Tibial nerve (tissue), 4 donors: ENCODE measurements at regions not wholly inside any gene's neighbourhood (a gene's known extent, or its start where the extent isn't known, plus 50 kb on each side); places are given as distances from the start of the nearest gene placed in this dataset. TPM values are rescaled to one million over a fixed set of nuclear protein-coding genes. Genes with fewer than 3 reads are reported as not detected.
A peak's percentile ranks its signal among the peaks of the same experiment; 100 is the strongest.

Experiments
- DNase-seq, 2 donors: peaks; one replicate each; pipeline ENCODE4 v3.0.0-alpha.2; 2019; ENCODE audit warnings: low spot score in 2 of 2
- H3K27ac ChIP-seq, 4 donors: fragments of 200-600 bp; sonication (generic) in 3 of 4; one replicate each; pipeline ENCODE4 v1.5.1; 2017 to 2019; ENCODE audit warnings: mild to moderate bottlenecking in 1 of 4
- H3K27me3 ChIP-seq, 2 donors: fragments of 200-600 bp; sonication (generic) in 1 of 2; one replicate each; pipeline versions ENCODE4 v1.5.1 to v1.6.0; 2017 to 2019
- H3K36me3 ChIP-seq, 3 donors: fragments of 200-600 bp; sonication (generic); one replicate each; pipeline ENCODE4 v1.5.1; 2018 to 2019
- H3K4me1 ChIP-seq, 4 donors: fragments of 200-600 bp; sonication (generic) in 3 of 4; one replicate each; pipeline ENCODE4 v1.5.1; 2017 to 2019
- H3K4me3 ChIP-seq, 4 donors: fragments of 200-600 bp; sonication (generic) in 3 of 4; one replicate each; pipeline ENCODE4 v1.5.1; 2017 to 2019; ENCODE audit warnings: mild to moderate bottlenecking in 1 of 4, moderate library complexity in 1 of 4
- H3K9me3 ChIP-seq, 4 donors: fragments of 200-600 bp; sonication (generic) in 3 of 4; one replicate each; pipeline ENCODE4 v1.5.1; 2017 to 2019
- EP300 ChIP-seq, 2 donors: sonication (generic); formaldehyde crosslinking; IDR thresholded peaks; one replicate each; pipeline ENCODE4 v1.6.1; 2017; ENCODE audit warnings: antibody characterized with exemption in 2 of 2, mild to moderate bottlenecking in 1 of 2
- POLR2A ChIP-seq, 2 donors: fragments of 450-650 bp; IDR thresholded peaks; one replicate each; pipeline ENCODE4 v1.6.1; 2017; ENCODE audit warnings: antibody characterized with exemption in 2 of 2, mild to moderate bottlenecking in 2 of 2, moderate library complexity in 2 of 2
- WGBS, 2 donors: methylation state at CpG; one replicate each; pipeline ENCODE4 v1.1.5; 2018; 5-methylcytosine and 5-hydroxymethylcytosine counted together
- small RNA-seq: library from RNA; depleted of rRNA; stranded (forward); fragments of <200 nt; gene quantifications from one replicate; pipeline ENCODE3, GENCODE V24; 2016
- TF ChIP-seq, protein P1 (sequence below), 5 experiments: fragments of 200-600 bp in 3 of 5; fragments of 450-650 bp in 2 of 5; sonication (generic) in 3 of 5; IDR thresholded peaks; one replicate each; pipeline ENCODE4 v1.5.1; 2016 to 2019; ENCODE audit warnings: antibody characterized with exemption in 5 of 5, mild to moderate bottlenecking in 3 of 5, moderate library complexity in 2 of 5

DNA sequence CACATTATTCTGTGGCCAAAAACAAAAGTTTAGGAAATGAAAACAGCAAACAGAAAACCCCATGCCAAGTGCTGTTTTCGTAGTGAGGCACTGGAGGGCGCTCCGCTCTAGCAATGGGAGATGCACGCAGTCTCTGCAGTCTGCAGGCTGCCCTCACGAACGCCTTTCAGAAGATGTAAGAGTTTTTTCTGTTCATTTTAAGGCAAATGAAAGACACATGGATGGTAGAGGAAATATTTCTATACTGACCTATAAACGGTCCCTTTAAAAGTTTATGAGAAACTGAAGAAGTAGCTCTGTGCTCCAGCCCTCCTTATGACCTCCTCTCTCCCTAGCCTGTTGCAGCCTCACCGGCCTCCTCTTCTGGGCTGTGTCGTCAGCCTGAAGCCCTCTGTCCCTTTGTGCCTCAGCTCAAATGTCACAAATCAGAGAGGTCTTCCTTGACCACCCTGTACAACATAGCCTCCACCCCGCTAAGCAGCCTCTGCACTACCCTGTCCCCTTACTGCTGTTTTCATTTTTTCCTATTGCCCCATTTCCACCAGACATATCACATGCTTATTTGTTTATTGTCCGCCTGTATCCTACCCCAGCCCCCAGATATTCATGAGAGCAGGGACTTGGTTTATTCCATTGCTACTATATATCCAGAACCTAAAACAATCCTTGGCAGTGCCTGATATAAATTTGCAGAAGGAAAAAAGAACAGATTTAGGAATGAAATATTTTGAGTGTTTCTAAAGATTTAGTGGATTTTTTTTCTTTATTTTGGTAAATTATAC is 116.4 kb downstream of the TM9SF2 start:
- Histone ChIP-seq H3K36me3 (no peaks in the 10 kb centered on the region), H3K27me3 (no peaks in the 10 kb centered on the region), H3K27ac (peak overlapping the region in 1 of 4 donors; percentile 23), H3K9me3 (no peaks in the 10 kb centered on the region), H3K4me1 (peaks cover 0 to 3% (median 0%) of the 10 kb centered on the region in 4 donors), H3K4me3 (no peak overlapping the region)
- TF ChIP-seq, protein P1, sequence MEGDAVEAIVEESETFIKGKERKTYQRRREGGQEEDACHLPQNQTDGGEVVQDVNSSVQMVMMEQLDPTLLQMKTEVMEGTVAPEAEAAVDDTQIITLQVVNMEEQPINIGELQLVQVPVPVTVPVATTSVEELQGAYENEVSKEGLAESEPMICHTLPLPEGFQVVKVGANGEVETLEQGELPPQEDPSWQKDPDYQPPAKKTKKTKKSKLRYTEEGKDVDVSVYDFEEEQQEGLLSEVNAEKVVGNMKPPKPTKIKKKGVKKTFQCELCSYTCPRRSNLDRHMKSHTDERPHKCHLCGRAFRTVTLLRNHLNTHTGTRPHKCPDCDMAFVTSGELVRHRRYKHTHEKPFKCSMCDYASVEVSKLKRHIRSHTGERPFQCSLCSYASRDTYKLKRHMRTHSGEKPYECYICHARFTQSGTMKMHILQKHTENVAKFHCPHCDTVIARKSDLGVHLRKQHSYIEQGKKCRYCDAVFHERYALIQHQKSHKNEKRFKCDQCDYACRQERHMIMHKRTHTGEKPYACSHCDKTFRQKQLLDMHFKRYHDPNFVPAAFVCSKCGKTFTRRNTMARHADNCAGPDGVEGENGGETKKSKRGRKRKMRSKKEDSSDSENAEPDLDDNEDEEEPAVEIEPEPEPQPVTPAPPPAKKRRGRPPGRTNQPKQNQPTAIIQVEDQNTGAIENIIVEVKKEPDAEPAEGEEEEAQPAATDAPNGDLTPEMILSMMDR (IDR thresholded peaks at IDR 0.05): peak; percentile 29 to 71 (median 62)
- TF ChIP-seq POLR2A (IDR thresholded peaks at IDR 0.05) (no peak), EP300 (IDR thresholded peaks at IDR 0.05) (no peak)
- DNase-seq: peak; percentile 30 to 41
- WGBS, 2 donors: 19 to 28% methylated on average over 11 of the region's 11 CpGs

DNA sequence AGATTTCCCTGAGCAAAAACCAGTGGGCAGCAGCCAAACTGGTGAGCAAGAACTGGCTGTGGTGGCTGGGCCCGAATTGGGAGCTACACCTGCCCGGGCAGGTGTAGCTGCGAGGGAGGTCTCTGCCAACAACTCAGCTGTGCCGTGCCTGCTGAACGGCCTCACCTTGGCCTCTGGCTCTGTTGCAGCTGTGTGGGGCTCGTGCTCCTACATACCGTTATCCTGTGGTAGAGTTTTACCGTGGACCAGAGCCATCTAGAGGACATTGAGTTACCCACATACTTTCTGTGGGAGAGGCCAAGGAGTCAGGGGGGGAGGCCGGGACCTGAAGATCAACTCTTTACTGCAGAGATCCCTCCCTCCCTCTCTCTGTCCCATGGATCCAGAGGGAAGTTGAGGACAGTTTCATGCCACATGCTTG is 113.2 kb downstream of the TM9SF2 start:
- DNase-seq: no peak
- 50 to 81% methylated on average over 4 to 8 of the region's 9 CpGs for WGBS, 2 donors

More for the DNA sequence above, 113.2 kb downstream of the TM9SF2 start:
- H3K9me3 ChIP-seq: no peaks in the 10 kb centered on the region
- no peaks in the 10 kb centered on the region for H3K36me3 ChIP-seq
- no peaks in the 10 kb centered on the region for H3K27me3 ChIP-seq
- no peak overlapping the region for H3K27ac ChIP-seq
- peaks cover 0 to 3% (median 0%) of the 10 kb centered on the region in 4 donors for H3K4me1 ChIP-seq
- TF ChIP-seq EP300 (IDR thresholded peaks at IDR 0.05) (no peak), POLR2A (IDR thresholded peaks at IDR 0.05) (no peak)
- TF ChIP-seq, protein P1 (IDR thresholded peaks at IDR 0.05): no peak
- no peak overlapping the region for H3K4me3 ChIP-seq

Small RNAs in the stretch of these regions (small RNA-seq; reads per million reads assigned to genes)
- not detected for gene MIR4306
- not detected for gene RF00402
